ENCODE measurements at regions not wholly inside any gene's neighbourhood (a gene's known extent, or its start where the extent isn't known, plus 50 kb on each side); places are given as distances from the start of the nearest gene placed in this dataset.
"Not testable (repeated sequence)": the region's sequence is repeated elsewhere in the genome, so short reads cannot be mapped to it uniquely, and the experiment has no call there.

DNA sequence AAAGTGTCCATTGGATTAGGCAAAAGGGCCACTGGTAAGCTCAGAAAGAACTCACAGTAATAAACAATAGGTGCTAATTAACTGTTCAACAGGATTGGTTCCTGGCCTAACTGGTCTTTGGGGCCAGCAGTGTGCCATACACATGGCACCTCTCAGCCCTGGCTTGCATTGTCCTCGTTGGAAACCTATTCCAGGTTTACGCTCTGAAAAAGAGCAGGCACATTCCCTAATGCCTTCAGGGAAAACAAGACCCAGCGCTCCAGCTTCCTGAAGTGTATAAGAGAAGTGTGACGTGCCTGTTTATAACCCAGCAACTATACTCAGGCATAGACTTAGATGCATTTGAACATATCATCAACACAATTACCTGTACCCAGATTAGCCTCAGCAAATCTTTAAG lies 51.9 kb upstream of the RBM47 start:
- Mint-ChIP-seq H3K27me3 (peaks cover 3% of the 10 kb centered on the region), H3K4me3 (no peak overlapping the region), H3K27ac (no peak overlapping the region), H3K9me3 (no peaks in the 10 kb centered on the region), H3K36me3 (ENCODE audit: low read depth) (no peaks in the 10 kb centered on the region), H3K4me1 (ENCODE audit: low read depth) (peaks cover 11% of the 10 kb centered on the region)

DNA sequence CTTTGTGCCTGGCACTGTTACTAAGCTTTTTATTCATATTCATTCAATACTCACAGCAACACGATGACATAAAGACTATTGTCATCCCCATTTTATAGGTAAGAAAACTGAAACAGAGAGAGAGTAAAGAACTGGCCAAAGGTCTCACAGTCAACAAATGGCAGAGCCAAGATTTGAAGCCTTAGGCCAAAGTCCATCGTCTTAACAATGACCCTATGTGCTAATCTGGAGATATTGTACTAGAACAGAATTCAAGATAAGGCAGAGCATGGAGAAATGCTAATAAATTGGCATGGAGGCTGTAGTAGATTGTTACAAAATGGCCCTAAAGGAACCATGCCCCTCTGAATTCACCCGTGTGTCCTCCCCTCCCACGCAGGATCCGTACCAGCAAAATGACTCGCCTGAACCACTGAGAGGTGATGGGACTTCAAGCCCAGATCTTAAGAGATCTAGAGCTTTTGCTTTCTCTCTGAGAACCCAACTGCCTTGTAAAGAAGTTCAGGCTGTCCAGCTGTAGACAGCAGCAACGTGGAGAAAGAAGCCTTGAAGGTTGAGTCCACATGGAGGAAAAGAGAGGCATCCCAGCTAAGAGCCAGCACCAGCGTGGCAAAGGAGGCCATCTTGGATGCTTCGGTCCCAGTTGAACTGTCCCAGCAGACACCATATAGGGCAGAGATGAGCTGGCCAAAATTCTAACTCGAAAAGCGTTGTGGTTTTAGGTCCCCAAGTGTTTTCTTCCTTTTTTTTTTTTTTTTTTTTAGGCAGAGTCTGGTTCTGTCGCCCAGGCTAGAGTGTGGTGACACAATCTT lies 52.8 kb upstream of the RBM47 start:
- no peaks in the 10 kb centered on the region for H3K9me3 Mint-ChIP-seq
- H3K4me1 Mint-ChIP-seq (ENCODE audit: low read depth), result peaks cover 12% of the 10 kb centered on the region
- H3K36me3 Mint-ChIP-seq (ENCODE audit: low read depth), result no peaks in the 10 kb centered on the region
- peaks cover 3% of the 10 kb centered on the region for H3K27me3 Mint-ChIP-seq
- H3K4me3 Mint-ChIP-seq, result no peak overlapping the region
- peak overlapping the region; percentile 74 for H3K27ac Mint-ChIP-seq

DNA sequence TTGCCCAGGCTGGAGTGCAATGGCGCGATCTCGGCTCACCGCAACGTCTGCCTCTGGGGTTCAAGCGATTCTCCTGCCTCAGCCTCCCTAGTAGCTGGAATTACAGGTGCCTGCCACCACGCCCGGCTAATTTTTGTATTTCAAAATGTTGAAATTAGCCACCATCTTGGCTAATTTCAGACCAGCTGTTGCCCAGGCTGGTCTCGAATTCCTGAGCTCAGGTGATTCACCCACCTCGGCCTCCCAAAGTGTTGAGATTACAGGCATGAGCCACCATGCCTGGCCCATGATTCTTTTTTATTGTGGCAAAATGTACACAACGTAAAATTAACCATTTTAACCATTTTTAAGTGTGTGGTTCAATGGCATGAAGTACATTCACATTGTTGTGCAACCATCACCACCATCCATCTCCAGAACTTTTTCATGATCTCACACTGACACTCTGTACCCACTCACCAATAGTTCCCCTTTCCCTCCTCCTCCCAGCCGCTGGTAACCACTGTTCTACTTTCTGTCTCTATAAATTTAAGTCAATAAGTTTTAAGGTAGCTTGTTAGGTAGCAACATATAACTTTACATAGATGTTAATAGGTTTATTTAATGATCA lies 54.0 kb upstream of the RBM47 start:
- H3K4me3 Mint-ChIP-seq; H3K27me3 Mint-ChIP-seq; H3K36me3 Mint-ChIP-seq (ENCODE audit: low read depth); H3K27ac Mint-ChIP-seq; H3K9me3 Mint-ChIP-seq: not testable (repeated sequence)
- H3K4me1 Mint-ChIP-seq (ENCODE audit: low read depth), result peaks cover 23% of the 10 kb centered on the region

DNA sequence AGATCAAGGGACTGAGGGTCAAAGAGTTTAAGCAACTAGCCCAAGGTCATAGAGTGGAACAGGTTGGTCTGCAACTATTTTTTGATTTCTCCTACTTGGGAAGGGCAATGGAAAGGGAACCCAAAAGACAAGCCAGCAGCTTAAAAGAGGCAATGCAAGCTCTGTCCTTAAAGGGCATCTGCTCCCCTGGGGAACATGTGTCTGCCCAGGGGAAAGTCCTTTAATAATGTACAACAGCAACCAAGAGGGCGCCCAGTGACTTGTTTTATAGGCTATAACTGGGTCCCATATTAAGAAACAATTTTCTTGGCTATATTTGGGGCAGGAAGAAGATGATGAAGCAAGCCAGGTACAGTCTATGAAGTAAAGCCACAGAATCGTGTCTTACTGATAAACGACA lies 54.7 kb upstream of the RBM47 start:
- Mint-ChIP-seq H3K27ac (no peak overlapping the region), H3K4me3 (no peak overlapping the region), H3K27me3 (peaks cover 3% of the 10 kb centered on the region), H3K4me1 (ENCODE audit: low read depth) (peaks cover 28% of the 10 kb centered on the region), H3K36me3 (ENCODE audit: low read depth) (no peaks in the 10 kb centered on the region), H3K9me3 (no peaks in the 10 kb centered on the region)

DNA sequence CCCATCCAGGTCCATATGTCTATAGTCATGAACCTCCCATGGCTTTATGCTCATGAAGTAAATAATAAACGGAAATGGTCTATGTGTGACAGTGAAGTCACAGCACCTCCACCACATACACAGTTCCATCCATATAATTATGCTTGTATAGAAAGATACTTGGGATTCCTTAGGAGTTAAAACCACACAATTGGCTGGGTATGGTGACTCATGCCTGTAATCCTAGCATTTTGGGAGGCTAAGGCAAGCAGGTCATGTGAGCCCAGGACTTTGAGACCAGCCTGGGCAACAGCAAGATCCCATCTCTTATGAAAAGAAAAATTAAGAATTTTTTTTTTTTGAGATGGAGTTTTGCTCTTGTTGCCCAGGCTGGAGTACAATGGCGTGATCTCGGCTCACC lies 55.6 kb upstream of the RBM47 start:
- Mint-ChIP-seq H3K27me3 (peaks cover 5% of the 10 kb centered on the region), H3K9me3 (no peaks in the 10 kb centered on the region), H3K4me3 (no peak overlapping the region), H3K36me3 (ENCODE audit: low read depth) (no peaks in the 10 kb centered on the region), H3K27ac (no peak overlapping the region), H3K4me1 (ENCODE audit: low read depth) (peaks cover 28% of the 10 kb centered on the region)

DNA sequence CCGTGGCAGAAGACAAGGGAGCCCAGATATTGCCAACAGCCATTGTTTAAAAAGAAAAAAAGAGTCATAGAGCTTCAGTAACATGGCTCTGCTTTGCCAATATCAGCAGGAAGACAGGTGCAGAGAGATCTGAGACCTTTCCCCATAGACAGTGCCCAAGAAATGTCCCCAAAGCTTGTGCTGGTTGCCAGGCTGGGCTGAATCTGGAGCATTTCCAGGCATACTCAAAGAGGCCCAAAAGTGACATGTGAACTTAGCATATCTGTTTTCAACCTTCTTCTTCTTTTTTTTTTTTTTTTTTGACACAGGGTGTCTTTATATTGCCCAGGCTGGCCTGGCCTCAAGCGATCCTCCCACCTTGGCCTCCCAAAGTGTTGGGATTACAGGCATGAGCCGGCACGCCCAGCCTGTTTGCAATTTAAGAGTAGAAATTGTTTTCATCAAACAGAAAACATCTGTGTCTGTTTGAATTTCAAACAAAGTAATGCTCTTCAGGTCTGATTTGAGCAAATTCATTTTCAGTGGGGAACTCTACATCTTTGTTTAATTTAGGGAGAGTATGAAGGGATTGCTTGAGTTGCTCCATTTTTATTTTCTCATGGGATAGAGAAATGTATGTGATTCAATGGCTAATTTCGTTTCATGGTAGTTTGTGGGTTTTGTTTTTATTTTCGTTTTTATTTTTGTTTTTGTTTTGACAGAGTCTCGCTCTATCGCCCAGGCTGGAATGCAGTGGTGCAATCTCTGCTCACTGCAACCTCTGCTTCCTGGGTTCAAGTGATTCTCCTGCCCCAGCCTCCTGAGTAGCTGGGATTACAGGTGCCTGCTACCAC lies 56.6 kb upstream of the RBM47 start:
- H3K4me1 Mint-ChIP-seq (ENCODE audit: low read depth), result peaks cover 28% of the 10 kb centered on the region
- H3K9me3 Mint-ChIP-seq, result no peaks in the 10 kb centered on the region
- no peak overlapping the region for H3K27ac Mint-ChIP-seq

DNA sequence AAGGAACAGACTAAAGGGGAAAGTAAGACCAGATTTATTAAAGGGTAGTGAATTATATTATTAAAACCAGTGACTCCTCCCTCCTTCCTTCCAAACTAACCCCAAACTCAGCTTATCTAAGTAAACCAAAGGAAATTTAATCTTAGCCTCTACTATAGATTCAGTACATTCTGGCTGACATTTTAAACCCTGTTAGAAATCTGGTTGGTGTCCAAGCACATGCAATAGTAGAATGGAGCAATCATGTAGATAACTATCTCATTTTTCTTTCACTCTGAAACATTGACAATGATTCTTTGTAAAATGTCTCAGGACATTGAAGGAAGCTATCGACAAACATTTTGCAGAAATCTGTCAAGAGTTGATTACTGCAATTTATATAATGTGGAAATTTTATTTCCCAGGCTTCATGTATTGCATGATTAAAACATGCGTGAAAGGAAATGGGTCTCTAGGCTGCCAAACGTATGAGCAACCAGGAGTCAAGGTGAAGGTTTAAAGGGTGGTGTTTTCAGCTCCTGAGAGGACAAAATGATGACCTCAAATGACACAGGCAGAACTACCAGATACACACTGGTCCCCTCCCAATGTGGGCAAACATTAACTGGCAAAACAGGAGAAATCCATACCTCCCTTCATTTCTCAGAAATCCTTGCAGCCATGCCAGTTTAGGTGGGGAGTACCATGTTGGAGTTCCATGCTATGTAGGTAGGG lies 58.2 kb upstream of the RBM47 start:
- peaks cover 14% of the 10 kb centered on the region for H3K27me3 Mint-ChIP-seq
- H3K27ac Mint-ChIP-seq, result peak overlapping the region; percentile 86
- peak overlapping the region; percentile 41 for H3K4me3 Mint-ChIP-seq
- H3K36me3 Mint-ChIP-seq (ENCODE audit: low read depth), result no peaks in the 10 kb centered on the region
- H3K4me1 Mint-ChIP-seq (ENCODE audit: low read depth), result peaks cover 20% of the 10 kb centered on the region
- no peaks in the 10 kb centered on the region for H3K9me3 Mint-ChIP-seq

More for the DNA sequence above, 56.6 kb upstream of the RBM47 start:
- H3K27me3 Mint-ChIP-seq, result peaks cover 14% of the 10 kb centered on the region
- H3K4me3 Mint-ChIP-seq, result no peak overlapping the region
- no peaks in the 10 kb centered on the region for H3K36me3 Mint-ChIP-seq (ENCODE audit: low read depth)

DNA sequence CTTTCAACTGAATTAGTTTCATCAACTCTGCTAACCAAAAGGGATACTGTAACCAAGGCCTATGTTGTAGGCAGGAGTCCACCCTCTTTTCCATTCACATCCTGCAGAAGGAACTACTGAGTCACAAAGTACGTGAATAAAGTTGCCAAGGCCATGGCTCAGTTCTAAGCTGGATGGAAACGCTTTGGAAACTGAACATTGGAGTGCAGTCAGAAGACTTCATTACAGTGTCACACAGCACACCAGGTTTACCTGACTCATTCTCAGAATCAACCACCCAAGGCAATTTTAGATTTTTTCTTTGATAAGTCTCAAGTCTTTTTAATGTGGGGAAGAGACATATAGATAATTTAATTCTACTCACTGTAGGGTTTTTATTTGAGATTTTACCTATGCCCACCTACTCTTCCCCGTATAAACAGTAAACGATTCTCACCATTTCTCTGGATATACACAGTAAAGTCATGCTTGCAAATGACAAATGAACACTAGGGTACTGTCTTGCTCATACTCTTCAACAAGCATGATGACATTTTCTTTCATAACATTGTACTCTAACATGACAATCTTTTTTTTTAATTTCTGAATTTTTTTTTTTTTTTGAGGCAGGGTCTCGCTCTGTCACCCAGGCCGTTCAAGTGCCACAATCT lies 58.9 kb upstream of the RBM47 start:
- H3K27ac Mint-ChIP-seq, result peak overlapping the region; percentile 86
- H3K4me3 Mint-ChIP-seq, result peak overlapping the region; percentile 41

DNA sequence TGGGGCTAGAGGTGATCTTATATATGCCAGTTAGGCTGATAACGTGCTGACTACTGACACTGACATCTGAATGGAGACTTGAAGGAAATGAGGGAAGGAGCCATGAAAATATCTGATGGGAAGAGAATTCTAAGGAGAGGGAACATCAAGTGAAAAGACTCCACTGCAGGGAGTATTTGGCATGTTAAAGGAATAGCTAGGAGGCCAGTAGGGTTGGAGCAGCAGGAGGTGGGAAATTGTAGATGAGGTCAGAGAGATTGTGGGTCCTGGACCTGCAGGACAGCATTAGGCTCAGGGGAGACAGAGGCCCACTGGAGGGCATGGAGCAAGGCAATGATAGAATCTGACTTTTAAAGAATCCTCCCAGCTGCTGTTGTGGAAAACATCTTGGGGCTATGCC lies 55.8 kb upstream of the NSUN7 start:
- Mint-ChIP-seq H3K27ac (no peak overlapping the region), H3K9me3 (no peaks in the 10 kb centered on the region), H3K36me3 (ENCODE audit: low read depth) (no peaks in the 10 kb centered on the region), H3K4me1 (ENCODE audit: low read depth) (peaks cover 4% of the 10 kb centered on the region), H3K27me3 (peaks cover 15% of the 10 kb centered on the region), H3K4me3 (no peak overlapping the region)

More for the DNA sequence above, 58.9 kb upstream of the RBM47 start:
- H3K4me1 Mint-ChIP-seq (ENCODE audit: low read depth), result peaks cover 20% of the 10 kb centered on the region
- H3K36me3 Mint-ChIP-seq (ENCODE audit: low read depth), result no peaks in the 10 kb centered on the region
- H3K9me3 Mint-ChIP-seq, result no peaks in the 10 kb centered on the region
- peaks cover 14% of the 10 kb centered on the region for H3K27me3 Mint-ChIP-seq

DNA sequence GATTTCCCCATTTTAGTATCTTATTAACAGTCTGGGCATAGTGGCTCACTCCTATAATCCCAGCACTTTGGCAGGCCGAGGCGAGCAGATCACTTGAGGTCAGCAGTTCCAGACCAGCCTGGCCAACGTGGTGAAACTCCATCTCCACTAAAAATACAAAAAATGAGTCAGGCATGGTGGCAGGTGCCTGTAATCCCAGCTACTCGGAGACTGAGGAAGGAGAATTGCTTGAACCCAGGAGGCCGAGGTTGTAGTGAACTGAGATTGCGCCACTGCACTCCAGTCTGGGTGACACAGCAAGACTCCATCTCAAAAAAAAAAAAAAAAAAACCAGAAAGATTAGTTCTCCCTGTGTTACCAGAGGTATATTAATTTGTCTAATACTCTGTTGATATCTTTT lies 52.3 kb upstream of the NSUN7 start:
- H3K27me3 Mint-ChIP-seq; H3K9me3 Mint-ChIP-seq; H3K4me3 Mint-ChIP-seq; H3K27ac Mint-ChIP-seq; H3K36me3 Mint-ChIP-seq (ENCODE audit: low read depth): not testable (repeated sequence)
- peaks cover 23% of the 10 kb centered on the region for H3K4me1 Mint-ChIP-seq (ENCODE audit: low read depth)

DNA sequence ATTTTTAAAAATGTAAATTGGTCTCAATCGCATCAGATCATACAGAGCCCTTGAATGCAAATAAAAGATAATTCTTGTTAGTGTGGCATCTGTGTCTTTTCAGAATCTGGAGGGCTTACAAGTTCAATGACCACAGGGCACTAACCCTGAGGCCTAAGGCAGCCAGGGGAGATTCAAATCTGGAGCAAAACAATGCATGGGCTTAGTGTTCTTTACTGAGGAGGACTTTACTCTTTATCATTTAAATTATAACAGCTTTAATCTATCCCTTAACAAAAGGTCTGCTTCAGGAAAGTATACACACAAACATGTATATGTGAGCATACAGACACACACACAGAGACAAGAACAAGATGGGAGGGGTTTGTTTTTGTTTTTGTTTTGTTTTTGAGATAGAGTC lies 51.0 kb upstream of the NSUN7 start:
- Mint-ChIP-seq H3K36me3 (ENCODE audit: low read depth) (no peaks in the 10 kb centered on the region), H3K27ac (no peak overlapping the region), H3K4me1 (ENCODE audit: low read depth) (peaks cover 32% of the 10 kb centered on the region), H3K9me3 (no peaks in the 10 kb centered on the region), H3K27me3 (peaks cover 3% of the 10 kb centered on the region), H3K4me3 (no peak overlapping the region)

DNA sequence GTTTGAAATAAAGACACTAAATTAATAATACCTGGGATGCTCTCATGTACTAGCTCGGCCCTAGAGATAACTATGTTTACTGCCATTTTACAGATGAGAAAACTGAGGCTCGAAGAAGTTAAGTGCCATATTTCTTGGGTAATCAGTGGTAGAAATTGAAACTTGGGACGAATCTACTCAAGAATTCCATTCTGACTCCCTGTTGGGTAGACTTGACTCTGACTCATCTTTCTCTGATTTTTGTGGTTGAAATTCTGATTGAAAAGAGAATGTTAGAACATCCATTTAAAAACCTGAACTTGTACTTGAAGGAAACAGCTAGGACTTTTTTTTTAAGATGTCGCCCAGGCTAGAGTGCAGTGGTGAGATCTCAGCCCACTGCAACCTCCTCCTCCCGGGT lies 50.1 kb upstream of the NSUN7 start:
- H3K9me3 Mint-ChIP-seq, result no peaks in the 10 kb centered on the region
- no peaks in the 10 kb centered on the region for H3K36me3 Mint-ChIP-seq (ENCODE audit: low read depth)
- H3K4me3 Mint-ChIP-seq, result peak overlapping the region; percentile 3
- peaks cover 32% of the 10 kb centered on the region for H3K4me1 Mint-ChIP-seq (ENCODE audit: low read depth)
- no peaks in the 10 kb centered on the region for H3K27me3 Mint-ChIP-seq
- peak overlapping the region; percentile 10 for H3K27ac Mint-ChIP-seq
